NCI-H1436 (cell line): ENCODE measurements at regions not wholly inside any gene's neighbourhood (a gene's known extent, or its start where the extent isn't known, plus 50 kb on each side); places are given as distances from the start of the nearest gene placed in this dataset.
A peak's percentile ranks its signal among the peaks of the same experiment; 100 is the strongest.

Experiments
- DNase-seq: peaks from one replicate; lab custom pipeline; 2025; lab: John Stamatoyannopoulos, UW

DNA sequence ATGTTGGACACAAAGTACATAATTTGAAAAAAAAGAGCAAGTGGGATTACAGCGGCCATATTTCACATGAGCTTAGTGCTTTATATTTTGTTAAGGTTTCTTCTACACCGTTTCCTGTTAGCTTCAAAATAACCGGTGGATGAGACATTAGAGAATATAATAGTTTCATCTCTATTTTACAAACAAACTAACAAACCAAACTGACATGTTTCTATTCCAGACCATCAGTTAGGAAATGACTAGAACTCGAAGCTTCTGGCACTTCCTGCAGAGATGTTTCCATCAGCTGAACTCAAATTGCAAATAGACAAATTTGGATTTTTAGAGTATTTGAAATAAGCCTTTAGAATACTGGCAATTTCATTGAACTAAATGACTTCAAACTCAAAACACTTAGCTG is 86.5 kb downstream of the MTRR start:
- no peak for DNase-seq

DNA sequence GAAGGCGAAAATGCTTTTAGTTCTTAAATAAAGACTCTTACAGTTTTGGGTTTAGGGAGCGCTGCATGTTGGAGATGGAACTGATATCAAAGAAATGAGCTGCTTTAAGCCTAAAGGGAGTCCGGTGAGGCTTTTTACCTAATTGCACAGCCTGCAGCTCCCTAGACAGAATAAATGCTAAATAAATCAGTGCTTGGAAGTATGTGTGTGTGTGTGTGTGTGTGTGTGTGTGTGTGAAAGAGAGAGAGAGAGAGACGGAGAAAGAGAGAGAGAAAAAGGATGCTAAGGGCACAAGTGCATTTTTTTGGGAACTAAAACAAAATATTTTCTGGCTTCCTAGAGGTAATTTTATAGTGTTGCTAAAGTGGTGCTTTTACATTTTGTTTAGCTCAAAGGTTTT is 88.4 kb downstream of the MTRR start:
- no peak for DNase-seq

DNA sequence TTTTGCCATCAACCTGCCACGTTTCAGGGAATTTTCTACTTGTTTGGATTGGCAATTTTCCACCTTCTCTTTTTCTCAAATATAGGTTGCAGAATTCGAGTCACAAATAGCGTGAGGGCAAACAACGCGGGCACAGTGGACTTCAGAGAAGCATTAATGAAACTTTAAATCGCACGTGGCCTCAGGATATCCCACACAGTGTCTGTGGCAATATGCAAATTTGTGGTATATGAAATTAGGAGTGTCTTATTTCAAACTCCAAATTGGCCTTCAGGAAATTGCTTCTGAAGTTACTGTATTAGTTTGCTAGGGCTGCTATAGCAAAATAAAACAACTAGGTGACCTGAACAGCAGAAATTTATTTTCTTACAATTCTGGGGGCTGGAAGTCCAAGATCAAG is 91.2 kb downstream of the MTRR start:
- no peak for DNase-seq

DNA sequence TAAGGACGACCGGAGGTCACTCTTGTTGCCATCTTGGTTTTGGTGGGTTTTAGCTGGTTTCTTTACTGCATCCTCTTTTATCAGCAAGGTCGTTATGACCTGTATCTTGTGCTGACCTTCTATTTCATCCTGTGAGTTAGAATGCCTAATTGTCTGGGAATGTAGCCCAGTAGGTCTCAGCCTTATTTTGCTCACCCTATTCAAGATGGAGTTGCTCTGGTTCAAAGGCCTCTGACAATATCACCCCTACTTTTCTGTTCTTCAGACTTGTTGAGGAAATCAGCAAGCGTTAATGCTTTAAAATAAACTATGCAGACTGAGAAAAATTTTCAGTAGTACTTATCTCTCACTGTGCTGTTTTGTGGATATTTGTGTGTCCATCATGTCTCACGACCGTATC is 92.6 kb downstream of the MTRR start:
- DNase-seq = no peak

DNA sequence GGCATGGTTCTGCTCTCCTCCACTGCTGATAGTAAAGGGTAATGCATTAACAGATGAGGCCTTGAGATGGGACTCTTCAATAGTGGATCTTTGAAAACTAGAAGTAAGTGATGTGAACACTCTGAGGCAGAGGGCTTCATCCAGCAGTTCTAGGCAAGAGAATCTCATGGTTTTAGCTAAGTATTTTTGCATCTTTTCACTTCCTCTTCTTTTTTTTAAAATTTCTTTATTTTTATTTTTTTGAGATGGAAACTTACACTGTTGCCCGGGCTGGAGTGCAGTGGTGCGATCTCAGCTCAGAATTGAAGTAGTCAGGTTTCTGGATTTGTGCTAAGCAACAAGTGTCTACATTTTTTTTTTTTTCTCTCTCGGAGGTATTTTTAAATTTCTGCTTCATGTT is 101.9 kb downstream of the MTRR start:
- no peak for DNase-seq

DNA sequence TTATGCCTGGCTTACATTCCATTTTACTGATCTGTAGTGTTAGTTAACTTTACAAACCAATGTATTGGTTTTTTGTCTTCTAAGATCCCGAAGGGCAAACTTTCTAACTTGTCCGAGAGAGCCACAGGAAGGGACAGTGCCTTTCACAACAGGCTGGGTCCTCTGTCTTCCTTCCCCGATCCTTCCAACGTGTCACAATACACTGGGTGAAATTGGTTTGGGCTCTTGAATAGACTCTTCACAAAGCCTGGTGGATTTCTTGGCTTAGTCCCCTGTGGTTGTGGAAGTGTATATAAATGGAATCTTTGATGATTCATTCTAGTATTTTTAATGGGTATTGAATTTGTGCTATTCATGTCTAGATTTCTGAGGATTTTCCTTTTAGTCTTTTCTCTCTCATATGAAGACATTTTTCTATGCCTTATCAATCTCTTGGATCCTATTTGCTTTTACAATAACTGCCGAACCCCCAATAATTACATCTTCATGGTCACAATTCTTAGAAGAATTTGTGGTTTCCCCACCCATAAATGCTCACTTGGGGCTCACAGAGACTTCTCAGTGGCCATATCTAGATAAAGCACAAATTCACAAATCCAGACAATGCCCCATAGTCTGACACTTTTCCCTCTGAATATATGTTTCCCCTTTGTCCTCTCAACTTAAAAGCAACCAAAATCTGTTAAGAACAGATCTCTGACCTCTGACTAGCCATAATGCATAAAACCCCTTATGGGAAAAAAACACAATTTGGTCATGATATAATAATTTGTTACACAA is 107.7 kb downstream of the MTRR start:
- no peak for DNase-seq

DNA sequence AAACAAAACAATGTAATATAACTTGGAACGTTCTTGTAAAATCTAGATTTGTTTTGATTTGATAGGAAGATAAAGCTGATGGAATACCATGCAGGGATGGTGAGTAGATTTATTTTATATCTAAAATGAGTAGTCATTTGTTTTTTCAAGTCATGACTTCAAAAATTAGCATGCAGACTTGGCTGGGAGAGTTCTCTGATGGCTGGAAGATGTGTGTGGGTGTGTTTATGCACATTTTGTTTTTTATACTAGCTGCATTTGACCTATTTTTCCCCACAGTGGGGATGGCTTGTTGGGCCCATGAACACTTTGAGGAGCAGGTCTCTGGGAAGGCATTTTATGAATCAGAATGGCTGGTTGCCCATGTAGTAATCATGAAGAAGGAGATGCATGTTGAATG is 109.2 kb downstream of the MTRR start:
- DNase-seq = no peak

DNA sequence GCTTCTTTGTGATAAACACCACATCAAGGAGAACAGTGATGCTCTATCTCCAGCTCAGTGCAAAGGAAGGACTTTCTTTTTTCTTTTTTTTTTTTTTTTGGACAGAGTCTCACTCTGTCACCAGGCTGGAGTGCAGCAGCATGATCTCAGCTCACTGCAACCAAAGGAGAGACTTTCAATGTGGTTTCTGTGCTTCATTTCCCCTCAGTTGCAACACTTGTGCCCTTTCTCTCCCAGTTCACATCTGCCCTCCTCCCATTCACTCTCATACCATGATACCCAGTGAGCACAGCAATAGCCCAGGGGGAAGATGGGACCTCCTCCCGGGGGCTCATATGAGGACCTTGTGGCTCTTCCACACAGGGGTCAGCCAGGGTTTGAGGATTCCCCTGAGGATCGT is 110.0 kb downstream of the MTRR start:
- DNase-seq = no peak

DNA sequence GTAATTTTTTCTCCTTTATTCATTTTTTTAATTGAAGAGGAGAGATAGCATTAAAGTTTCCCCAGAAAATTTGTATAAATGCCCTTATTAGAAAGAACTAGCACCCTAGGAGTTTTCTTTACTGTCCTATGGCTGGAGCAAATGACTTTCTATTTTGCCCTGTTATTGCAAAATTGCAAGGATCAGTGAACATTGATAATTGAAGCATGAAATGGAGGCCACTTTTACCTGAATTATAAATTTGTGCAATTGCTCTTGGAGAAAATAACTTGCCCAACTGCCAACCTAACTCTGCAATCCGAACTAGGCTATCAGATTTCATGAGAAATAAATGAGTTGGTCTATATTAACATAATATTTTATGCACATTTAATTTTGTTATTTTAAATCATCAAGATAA is 111.9 kb downstream of the MTRR start:
- no peak for DNase-seq

DNA sequence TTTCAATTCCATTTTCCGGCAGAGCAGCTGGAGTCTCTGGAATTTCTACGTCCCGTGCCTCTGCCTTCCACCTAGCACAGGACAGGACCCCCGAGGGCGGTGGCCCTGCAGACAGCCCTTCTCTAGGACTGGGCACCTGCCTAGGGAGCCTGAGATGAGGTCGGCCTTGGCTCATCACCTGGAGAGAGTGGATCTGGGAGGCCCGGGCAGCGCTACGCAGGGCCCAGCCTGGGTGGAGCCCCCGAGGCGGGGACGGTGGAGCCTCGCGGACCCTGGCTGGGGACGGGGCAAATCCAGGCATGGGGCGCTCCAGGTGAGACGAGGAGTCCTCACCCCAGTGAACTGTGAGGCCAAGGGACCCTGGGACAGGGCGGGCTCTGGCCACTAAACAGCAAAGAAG is 114.5 kb downstream of the MTRR start:
- DNase-seq = no peak

DNA sequence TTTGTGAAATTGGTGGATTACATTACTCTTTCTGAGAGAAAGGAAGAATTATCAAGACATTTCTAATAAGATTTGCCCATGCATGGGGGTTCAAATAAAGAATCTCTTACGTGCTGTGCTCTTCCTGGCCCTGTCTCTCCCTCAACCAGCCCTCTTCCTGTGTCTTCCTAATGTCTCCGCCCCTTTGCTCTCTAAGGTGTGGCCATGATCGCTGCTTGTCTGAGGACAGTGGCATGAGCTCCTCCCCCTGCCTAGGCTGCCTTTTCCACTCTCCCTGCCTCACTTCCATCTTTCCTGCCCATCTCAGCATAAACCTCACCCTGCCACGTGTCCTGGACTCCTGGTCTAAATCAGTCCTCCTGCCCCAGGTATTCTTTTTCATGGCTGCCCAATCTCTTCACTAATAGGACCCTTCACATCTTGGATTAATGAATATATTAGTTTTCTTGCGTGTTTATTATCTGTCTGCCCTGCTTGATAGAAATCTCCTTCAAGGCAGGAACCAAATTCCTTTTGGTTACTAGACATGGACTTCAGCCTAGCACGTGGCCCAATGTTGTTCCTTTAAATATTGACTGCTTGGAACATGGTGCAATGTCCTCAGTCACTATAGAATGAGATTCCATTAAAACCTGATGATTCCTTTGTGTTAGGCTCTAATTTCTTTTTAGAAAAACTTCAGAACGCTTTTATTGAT is 122.3 kb downstream of the MTRR start:
- no peak for DNase-seq

DNA sequence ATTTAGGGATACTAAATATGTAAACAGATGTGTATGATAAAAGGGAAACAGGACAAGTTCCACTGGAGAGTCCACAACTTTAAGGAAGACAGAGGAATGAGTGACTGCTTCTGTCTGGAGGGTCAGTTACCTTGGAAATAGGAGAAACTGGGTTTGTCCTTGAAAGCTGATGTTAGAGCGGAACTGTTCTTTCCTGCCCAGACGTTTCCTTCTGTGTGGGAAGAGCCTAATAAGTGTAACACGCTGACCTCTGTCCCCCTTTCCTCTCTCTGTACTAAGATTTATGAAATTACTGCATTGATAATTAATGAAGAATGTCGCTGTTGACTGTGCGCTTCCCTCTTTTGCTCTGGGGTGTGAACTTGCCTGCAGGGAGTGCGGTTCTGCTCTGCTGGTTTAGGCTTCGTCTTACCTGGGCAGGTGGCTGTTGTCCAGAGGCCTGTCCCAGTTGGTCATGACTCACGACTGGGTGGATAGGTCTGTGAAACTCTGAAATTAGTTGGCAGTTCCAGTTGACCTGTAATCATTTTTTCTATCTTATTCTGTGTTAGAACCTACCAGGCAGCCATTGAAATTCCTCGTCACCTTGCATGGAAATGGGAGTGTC is 126.8 kb downstream of the MTRR start:
- no peak for DNase-seq

DNA sequence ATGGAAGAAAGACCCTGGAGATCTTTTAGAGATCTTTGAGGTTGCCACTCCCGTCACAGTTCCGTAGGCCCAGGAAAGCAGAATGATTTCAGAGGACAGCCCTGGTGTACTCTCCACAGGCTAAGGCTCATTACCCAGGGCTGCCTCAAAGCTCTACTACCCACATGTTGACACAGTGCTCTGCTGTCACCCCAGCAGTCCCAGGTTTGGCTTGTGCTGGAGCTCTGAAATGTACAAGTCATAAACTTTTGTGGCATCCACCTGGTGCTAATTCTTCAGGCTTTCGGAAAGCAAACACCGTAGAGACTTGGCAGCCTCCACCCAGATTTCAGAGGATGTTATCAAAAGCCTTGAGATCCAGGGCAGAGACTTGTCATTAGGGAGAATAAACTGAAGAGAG is 136.5 kb downstream of the MTRR start:
- no peak for DNase-seq

DNA sequence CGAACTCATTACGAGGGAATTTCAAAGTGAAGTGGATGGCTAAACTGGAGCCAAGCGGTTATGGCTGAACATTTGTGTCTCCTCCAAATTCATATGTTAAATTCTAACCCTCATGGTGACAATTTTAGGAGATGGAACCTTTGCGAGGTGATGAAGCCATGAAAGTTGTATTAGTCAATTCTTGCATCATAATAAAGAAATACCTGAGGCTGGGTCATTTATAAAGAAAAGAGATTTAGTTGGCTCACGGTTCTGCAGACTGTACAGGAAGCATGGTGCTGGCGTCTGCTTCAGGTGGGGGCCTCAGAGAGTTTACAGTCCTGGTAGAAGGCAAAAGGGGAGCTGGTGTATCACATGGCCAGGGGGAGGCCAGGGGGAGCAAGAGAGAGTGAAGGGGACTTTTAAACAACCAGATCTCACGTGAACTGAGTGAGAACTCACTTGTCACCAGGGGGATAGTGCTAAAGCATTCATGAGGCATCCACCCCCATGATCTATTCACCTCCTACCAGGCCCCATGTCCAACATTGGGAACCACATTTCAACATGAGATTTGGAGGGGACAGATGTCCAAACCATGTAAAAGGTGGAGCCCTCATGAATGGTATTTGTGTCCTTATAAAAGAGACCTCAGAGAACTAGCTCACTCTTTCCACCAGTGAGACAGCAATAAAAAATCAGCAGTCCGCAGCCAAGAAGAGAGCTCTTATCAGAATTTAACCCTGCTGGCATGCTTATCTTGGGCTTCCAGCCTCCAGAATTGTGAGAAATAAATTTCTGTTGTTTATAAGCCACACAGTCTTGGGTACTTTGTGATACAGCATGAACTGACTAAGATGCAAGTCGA is 143.4 kb downstream of the MTRR start:
- no peak for DNase-seq

DNA sequence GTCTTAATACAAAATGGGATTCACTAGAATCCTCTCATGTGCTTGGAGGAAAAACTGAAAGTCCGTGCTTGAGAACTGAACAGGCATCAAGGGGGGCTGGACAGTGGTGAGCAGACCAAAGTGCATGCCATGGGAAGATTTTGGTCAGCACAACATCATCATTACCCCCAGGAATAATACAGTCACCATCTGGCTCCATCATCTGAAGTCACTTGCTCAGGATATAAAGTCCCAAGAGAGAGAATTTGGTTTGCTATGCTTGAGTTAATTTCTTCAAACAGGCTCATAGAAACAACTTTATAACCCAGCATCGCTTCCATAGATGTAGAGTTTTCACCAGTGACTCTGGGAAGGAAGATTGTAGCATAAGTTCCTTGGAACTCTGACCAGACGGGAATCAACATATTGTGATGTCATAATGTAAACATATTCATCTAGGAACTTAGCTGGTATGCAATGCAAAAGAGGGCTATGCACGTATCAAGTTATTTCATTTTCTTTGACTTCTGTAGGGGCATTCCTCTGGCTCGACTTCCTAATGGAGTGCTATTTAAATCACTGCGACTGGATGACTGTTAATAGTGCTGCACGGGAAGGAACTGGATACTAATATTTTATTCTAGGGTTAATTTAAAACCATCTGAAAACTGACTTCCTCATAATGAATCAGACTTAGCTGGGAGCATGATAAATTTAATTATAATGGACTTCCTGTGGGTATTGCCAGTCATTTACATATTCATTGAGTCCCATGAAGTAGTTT is 145.2 kb downstream of the MTRR start:
- DNase-seq = no peak

DNA sequence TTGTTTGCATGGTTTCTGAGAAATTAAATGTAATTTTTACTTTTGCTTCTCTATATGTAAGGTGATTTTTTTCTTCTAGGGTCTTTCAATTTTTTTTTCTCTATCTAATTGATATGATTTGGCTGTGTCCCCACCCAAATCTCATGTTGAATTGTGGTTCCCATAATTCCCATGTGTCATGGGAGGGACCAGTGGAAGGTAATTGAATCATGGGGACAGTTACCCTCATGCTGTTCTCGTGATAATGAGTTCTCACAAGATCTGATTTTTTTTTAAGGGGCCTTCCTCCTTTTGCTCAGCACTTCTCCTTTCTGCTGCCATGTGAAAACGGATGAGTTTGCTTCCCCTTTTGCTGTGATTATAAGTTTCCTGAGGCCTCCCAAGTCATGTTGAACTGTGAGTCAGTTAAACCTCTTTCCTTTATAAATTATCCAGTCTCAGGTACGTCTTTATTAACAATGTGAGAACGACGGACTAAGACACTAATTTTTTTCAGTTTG is 150.8 kb downstream of the MTRR start:
- no peak for DNase-seq

DNA sequence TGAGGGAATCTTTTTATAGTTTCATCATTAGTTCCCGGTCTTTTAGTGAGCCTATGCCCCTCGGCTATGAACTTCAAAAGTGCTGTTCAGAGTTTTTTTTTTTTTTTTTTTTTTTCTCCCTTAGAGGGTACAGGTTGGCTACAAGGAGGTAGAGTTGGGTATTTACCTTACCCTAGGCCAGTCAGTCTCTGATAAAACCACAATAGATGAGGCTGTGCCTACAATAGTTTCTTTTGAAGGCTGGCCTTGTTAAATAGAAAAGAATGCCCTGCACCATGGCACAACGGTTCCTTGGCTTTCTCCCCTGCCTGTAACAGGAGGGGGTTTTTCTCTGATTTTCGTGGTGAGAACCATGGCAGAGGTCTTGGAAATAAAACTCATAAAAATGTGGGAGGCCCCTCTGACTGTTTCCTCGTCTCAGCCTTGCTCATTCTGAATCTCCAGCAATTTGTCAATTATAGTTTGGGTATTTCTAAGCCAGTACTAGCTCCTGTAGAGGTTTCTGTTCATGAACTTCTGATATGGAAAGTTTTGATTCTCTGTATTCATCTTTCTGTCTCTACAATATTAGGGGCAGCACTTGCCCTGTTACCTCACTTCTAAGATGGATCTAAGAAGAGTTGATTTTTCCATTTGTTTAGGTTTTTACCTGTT is 152.0 kb downstream of the MTRR start:
- no peak for DNase-seq

DNA sequence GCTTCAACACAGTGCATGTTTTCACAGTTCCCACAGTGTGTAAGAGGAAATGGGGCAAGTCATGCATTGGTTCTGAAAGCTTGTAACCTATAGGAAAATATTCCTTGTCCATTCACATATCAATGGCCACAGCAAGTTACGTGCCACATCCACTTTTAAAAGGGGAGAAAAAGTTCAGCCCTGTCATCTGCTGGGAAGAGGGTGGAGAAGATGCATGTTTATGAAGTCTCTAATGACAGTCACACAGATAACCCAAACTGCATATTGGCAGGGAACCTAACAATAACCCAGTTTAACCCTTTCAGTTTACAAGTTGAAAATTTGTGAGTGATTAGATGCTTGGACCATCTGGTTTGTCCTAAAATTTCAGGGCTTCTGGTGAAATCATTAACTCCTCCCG is 159.3 kb downstream of the MTRR start:
- DNase-seq = no peak

DNA sequence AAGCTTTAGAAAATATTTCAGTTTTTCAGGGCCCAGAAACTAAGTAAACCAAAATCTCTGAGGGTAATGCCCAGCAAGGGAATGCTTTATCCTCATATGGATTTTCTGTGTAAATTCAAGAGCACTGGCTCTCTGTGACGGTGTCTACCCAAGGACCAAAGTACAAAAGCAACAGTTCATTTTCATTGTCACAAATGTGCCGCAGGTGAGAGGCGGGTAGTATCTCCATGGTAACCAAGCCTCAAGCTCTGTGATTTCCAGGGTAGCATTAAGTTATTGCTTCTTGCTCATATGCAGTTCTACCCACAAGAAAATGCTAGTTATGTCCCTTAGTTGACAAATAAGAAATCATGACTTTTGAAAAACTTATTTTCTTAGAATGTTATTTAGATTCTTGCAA is 164.3 kb downstream of the MTRR start:
- DNase-seq = peak; percentile 8

DNA sequence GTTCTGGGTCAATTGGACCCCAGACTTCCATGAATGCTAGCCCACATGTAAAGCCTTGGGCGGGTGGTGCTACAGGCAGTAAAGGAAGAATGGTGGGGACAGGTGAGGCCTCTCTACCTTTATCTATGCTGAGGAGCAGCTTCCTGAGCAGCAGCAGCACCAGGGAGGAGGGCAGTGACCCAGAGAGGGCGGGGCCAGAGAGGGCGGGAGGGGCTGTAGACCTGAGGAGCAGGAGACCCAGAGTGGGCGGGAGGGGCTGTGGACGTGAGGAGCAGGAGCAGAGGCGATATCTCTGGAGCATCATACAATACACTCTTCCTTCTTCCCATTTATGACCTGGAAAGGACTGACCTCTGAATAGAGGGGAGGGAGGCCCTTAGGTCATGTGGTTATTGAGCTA is 165.9 kb downstream of the MTRR start:
- DNase-seq = no peak

DNA sequence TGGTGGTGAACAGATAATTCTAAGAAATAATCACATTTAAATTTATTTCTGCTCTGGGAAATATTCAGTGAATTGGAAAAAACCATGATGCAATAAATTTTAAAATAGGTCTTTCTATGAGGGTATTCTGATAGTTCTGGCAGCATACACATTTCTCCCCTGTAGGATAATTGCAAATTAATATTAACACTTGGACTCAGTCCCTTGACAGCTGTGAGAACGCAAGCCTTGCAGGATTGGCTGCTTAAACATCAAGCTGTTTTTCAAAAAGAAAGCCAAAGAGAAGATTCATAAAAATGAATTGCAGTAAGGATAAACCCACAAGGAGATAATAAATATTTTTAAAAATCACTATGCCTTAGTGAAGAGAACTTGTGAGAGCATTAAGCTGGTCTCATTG is 180.0 kb downstream of the MTRR start:
- DNase-seq = no peak
